HepG2 (cell line): ENCODE measurements at regions not wholly inside any gene's neighbourhood (a gene's known extent, or its start where the extent isn't known, plus 50 kb on each side); places are given as distances from the start of the nearest gene placed in this dataset.

ENCODE experiments used
- ATAC-seq: fragments of 200-7000 bp; cut with Tn5 transposase; 3 replicates; pipeline ENCODE4 v1.9.1; 2020; ENCODE audit warnings: mild to moderate bottlenecking, moderate library complexity
- BruUV-seq: library from RNA; stranded (reverse); fragments of 400-500 nt; replicated peaks from 2 replicates; lab custom pipeline; 2021; lab: Mats Ljungman, UMichigan
- CTCF ChIA-PET: fragments of 300-600 bp; formaldehyde crosslinking; extraction: SDS; loops from one replicate; lab custom pipeline; 2021; ENCODE audit warnings: low total read pairs, inconsistent platforms, low intra/inter-chr PET ratio; lab: Yijun Ruan, JAX
- POLR2A ChIA-PET: fragments of 350-600 bp; sonication (Branson Sonifier 250); formaldehyde crosslinking; loops from one replicate; lab custom pipeline; 2020; ENCODE audit warnings: antibody characterized with exemption, inconsistent platforms; lab: Yijun Ruan, JAX
- DNase-seq: peaks from one replicate; pipeline ENCODE4 v3.0.0-alpha.2; 2015; ENCODE audit warnings: low spot score
- FAIRE-seq: peaks from 3 replicates; lab custom pipeline; 2011; peaks lifted over from hg19 to GRCh38; lab: Jason Lieb, UNC
- H2AFZ ChIP-seq: one replicate; pipeline ENCODE4 v1.6.1; 2011; ENCODE audit warnings: low read length, inconsistent platforms
- H3K27ac ChIP-seq: fragments of 300-600 bp; 3 replicates; pipeline ENCODE4 v1.8.0; 2011; ENCODE audit warnings: mixed run types, mild to moderate bottlenecking, mixed read lengths, low read length, inconsistent platforms; ENCODE audit not compliant: insufficient read depth; ENCODE audit errors: extremely low read length
- H3K27me3 ChIP-seq, 2 experiments: fragments of 200-600 bp in 1 of 2; 2 replicates in 1 of 2; 3 replicates in 1 of 2; pipeline versions ENCODE4 v1.6.0 to v1.8.0; 2011; ENCODE audit warnings: low read length in 2 of 2, mild to moderate bottlenecking in 2 of 2, moderate library complexity in 2 of 2, inconsistent platforms in 1 of 2; ENCODE audit not compliant: insufficient read depth in 2 of 2, control insufficient read depth in 1 of 2
- H3K36me3 ChIP-seq, 2 experiments: fragments of 200-600 bp in 1 of 2; replicated peaks in 1 of 2; 2 replicates in 1 of 2; 3 replicates in 1 of 2; pipeline versions ENCODE4 v1.5.1 to v1.8.0; 2011; ENCODE audit warnings: low read length in 2 of 2, inconsistent platforms in 1 of 2; ENCODE audit not compliant: insufficient read depth in 2 of 2, control insufficient read depth in 1 of 2
- H3K4me1 ChIP-seq: 2 replicates; pipeline ENCODE4 v1.5.1; 2012; ENCODE audit warnings: low read length, inconsistent platforms; ENCODE audit not compliant: insufficient read depth
- H3K4me2 ChIP-seq: 2 replicates; pipeline ENCODE4 v1.6.0; 2011; ENCODE audit warnings: low read depth, low read length, inconsistent platforms
- H3K4me3 ChIP-seq, 3 experiments: fragments of 200-600 bp in 1 of 3; sonication (generic), shearing (Covaris generic) in 1 of 3; replicated peaks in 1 of 3; 2 replicates each; pipeline ENCODE4 v1.5.1; 2011 to 2016; ENCODE audit warnings: low read length in 3 of 3, inconsistent platforms in 2 of 3, low read depth in 2 of 3, mild to moderate bottlenecking in 2 of 3, control low read depth in 1 of 3, mixed read lengths in 1 of 3; ENCODE audit not compliant: insufficient read depth in 1 of 3
- H3K79me2 ChIP-seq: one replicate; pipeline ENCODE4 v1.6.1; 2011; ENCODE audit warnings: low read length, inconsistent platforms; ENCODE audit not compliant: insufficient read depth
- H3K9ac ChIP-seq: 2 replicates; pipeline ENCODE4 v1.6.0; 2011; ENCODE audit warnings: mild to moderate bottlenecking, low read depth, low read length, inconsistent platforms; ENCODE audit not compliant: insufficient read depth
- H3K9me3 ChIP-seq: 2 replicates; pipeline ENCODE4 v1.5.1; 2012; ENCODE audit warnings: mild to moderate bottlenecking, low read length
- H4K20me1 ChIP-seq: 2 replicates; pipeline ENCODE4 v1.6.0; 2011; ENCODE audit warnings: inconsistent platforms, mild to moderate bottlenecking, low read length, moderate library complexity; ENCODE audit not compliant: insufficient read depth
- CCAR2 ChIP-seq: fragments of 200-400 bp; formaldehyde crosslinking; optimal IDR thresholded peaks from 2 replicates; pipeline ENCODE3; 2018; ENCODE audit warnings: low read depth, mild to moderate bottlenecking, low read length, moderate library complexity
- FOXC1 ChIP-seq: sonication (generic); formaldehyde crosslinking; IDR thresholded peaks from 2 replicates; pipeline ENCODE4 v1.8.0; 2022; ENCODE audit warnings: mild to moderate bottlenecking, missing genetic modification reagents, borderline replicate concordance
- KDM1A ChIP-seq: IDR thresholded peaks from 2 replicates; pipeline ENCODE4 v1.6.1; 2016; ENCODE audit warnings: missing compliant biosample characterization
- SALL2 ChIP-seq: sonication (generic); formaldehyde crosslinking; IDR thresholded peaks from 2 replicates; pipeline ENCODE4 v1.8.1; 2023; ENCODE audit warnings: mild to moderate bottlenecking, missing genetic modification reagents, inconsistent platforms
- ZFP36L1 ChIP-seq: sonication (generic); formaldehyde crosslinking; IDR thresholded peaks from 2 replicates; pipeline ENCODE4 v1.8.0; 2022; ENCODE audit warnings: mild to moderate bottlenecking, missing genetic modification reagents, moderate library complexity
- ZNF160 ChIP-seq: sonication (generic); formaldehyde crosslinking; IDR thresholded peaks from 2 replicates; pipeline ENCODE4 v1.8.0; 2022; ENCODE audit warnings: mild to moderate bottlenecking, inconsistent platforms, missing genetic modification reagents
- ZNF230 ChIP-seq: sonication (generic); formaldehyde crosslinking; IDR thresholded peaks from 2 replicates; pipeline ENCODE4 v1.4.0; 2020; ENCODE audit warnings: mild to moderate bottlenecking, missing genetic modification reagents
- ZNF263 ChIP-seq: sonication (generic); formaldehyde crosslinking; IDR thresholded peaks from 2 replicates; pipeline ENCODE4 v1.4.0; 2020; ENCODE audit warnings: missing genetic modification reagents
- ZNF572 ChIP-seq: sonication (generic); formaldehyde crosslinking; IDR thresholded peaks from 2 replicates; pipeline ENCODE4 v1.5.1; 2020; ENCODE audit warnings: mild to moderate bottlenecking, missing genetic modification reagents
- ZNF761 ChIP-seq: sonication (generic); formaldehyde crosslinking; conservative IDR thresholded peaks from 2 replicates; pipeline ENCODE4 v1.4.0; 2020; ENCODE audit warnings: mild to moderate bottlenecking, missing genetic modification reagents
- WGBS: methylation state at CpG from one replicate; pipeline ENCODE4 v1.1.6; 2017; ENCODE audit warnings: low lambda C conversion rate; 5-methylcytosine and 5-hydroxymethylcytosine counted together
- in situ Hi-C: cut with HindIII; loops from 2 replicates; pipeline ENCODE4 v1.10.0; 2017; ENCODE audit warnings: low pct_unique_long_range_greater_than_20kb; ENCODE audit not compliant: extremely low pct_ligation_motif_present
- intact Hi-C: fragments of 100-400 bp; cut with micrococcal nuclease; formaldehyde crosslinking; loops from one replicate; pipeline ENCODE4 v1.10.0; 2022; ENCODE audit not compliant: unreplicated experiment
- TF ChIP-seq, protein P1 (sequence below): sonication (generic); formaldehyde crosslinking; conservative IDR thresholded peaks from 2 replicates; pipeline ENCODE4 v1.8.0; 2022; ENCODE audit warnings: missing genetic modification reagents
- TF ChIP-seq, protein P2 (sequence below): sonication (generic); formaldehyde crosslinking; IDR thresholded peaks from 2 replicates; pipeline ENCODE4 v1.4.0; 2020; ENCODE audit warnings: missing genetic modification reagents, mild to moderate bottlenecking, borderline replicate concordance
- TF ChIP-seq, protein P3 (sequence below): sonication (generic); formaldehyde crosslinking; IDR thresholded peaks from 2 replicates; pipeline ENCODE4 v1.8.1; 2023; ENCODE audit warnings: mild to moderate bottlenecking, inconsistent platforms, moderate library complexity, missing genetic modification reagents, borderline replicate concordance
- TF ChIP-seq, protein P4 (sequence below): sonication (generic); formaldehyde crosslinking; IDR thresholded peaks from 2 replicates; pipeline ENCODE4 v1.9.0; 2022; ENCODE audit warnings: missing genetic modification reagents, mild to moderate bottlenecking, borderline replicate concordance
- TF ChIP-seq, protein P5 (sequence below): IDR thresholded peaks from 2 replicates; pipeline ENCODE4 v1.6.1; 2016; ENCODE audit warnings: missing compliant biosample characterization, missing genetic modification reagents, borderline replicate concordance

DNA sequence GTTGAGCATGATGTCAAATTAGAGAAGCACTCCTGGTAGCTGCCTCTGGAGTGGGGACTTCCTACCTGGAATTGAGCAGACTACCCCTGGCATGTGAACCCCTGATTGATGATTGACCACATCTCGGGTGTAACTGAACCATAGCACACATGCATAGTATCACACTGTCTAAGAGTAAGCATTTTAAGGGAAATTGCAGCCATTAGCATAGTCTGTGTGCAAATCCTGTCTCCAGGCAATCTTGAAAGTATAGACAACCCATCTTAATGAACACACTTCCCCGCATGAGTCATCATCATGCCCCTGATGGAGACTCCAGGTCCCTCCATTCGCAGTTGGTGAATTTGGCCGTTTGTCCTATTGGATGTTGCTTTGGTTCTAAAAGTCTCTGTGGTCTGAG, 131.3 kb downstream of the C11orf91 start:
- BruUV-seq = no TSS peak
- Histone ChIP-seq H3K79me2 (no peaks in the 10 kb centered on the region), H3K4me1 (no peaks in the 10 kb centered on the region), H3K9ac (no peak overlapping the region), H4K20me1 (no peaks in the 10 kb centered on the region), H3K4me2 (no peak overlapping the region), H3K27ac (no peak overlapping the region), H3K27me3 (peaks cover 1 to 29% of the 10 kb centered on the region in 2 experiments; a peak in 3 of 5 replicates), H3K36me3 (no peaks in the 10 kb centered on the region), H3K9me3 (no peaks in the 10 kb centered on the region), H3K4me3 (no peak overlapping the region), H2AFZ (no peak overlapping the region)
- ChIA-PET POLR2A (no interaction called here), CTCF (no interaction called here)
- FAIRE-seq = no peak
- DNase-seq = no peak
- in situ Hi-C loops (no loop called here), intact Hi-C loops (no loop called here)
- WGBS = 13% methylated on average over 4 of the region's 4 CpGs
- no peak for ATAC-seq
- no peak for TF ChIP-seq KDM1A (CRISPR knock-in tag)
- TF ChIP-seq, protein P1, sequence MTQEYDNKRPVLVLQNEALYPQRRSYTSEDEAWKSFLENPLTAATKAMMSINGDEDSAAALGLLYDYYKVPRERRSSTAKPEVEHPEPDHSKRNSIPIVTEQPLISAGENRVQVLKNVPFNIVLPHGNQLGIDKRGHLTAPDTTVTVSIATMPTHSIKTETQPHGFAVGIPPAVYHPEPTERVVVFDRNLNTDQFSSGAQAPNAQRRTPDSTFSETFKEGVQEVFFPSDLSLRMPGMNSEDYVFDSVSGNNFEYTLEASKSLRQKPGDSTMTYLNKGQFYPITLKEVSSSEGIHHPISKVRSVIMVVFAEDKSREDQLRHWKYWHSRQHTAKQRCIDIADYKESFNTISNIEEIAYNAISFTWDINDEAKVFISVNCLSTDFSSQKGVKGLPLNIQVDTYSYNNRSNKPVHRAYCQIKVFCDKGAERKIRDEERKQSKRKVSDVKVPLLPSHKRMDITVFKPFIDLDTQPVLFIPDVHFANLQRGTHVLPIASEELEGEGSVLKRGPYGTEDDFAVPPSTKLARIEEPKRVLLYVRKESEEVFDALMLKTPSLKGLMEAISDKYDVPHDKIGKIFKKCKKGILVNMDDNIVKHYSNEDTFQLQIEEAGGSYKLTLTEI (CRISPR knock-in tag) = no peak
- no peak for TF ChIP-seq ZNF572 (CRISPR knock-in tag)
- TF ChIP-seq ZFP36L1 = no peak
- TF ChIP-seq SALL2 (CRISPR knock-in tag) = no peak
- no peak for TF ChIP-seq ZNF263 (CRISPR knock-in tag)
- TF ChIP-seq ZNF230 = no peak
- no peak for TF ChIP-seq ZNF761
- TF ChIP-seq, protein P2, sequence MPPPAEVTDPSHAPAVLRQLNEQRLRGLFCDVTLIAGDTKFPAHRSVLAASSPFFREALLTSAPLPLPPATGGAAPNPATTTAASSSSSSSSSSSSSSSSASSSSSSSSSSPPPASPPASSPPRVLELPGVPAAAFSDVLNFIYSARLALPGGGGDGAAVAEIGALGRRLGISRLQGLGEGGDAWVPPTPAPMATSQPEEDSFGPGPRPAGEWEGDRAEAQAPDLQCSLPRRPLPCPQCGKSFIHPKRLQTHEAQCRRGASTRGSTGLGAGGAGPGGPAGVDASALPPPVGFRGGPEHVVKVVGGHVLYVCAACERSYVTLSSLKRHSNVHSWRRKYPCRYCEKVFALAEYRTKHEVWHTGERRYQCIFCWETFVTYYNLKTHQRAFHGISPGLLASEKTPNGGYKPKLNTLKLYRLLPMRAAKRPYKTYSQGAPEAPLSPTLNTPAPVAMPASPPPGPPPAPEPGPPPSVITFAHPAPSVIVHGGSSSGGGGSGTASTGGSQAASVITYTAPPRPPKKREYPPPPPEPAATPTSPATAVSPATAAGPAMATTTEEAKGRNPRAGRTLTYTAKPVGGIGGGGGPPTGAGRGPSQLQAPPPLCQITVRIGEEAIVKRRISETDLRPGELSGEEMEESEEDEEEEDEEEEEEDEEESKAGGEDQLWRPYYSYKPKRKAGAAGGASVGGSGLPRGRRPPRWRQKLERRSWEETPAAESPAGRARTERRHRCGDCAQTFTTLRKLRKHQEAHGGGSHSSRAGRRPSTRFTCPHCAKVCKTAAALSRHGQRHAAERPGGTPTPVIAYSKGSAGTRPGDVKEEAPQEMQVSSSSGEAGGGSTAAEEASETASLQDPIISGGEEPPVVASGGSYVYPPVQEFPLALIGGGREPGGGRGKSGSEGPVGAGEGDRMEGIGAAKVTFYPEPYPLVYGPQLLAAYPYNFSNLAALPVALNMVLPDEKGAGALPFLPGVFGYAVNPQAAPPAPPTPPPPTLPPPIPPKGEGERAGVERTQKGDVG (CRISPR knock-in tag) = no peak
- TF ChIP-seq, protein P3, sequence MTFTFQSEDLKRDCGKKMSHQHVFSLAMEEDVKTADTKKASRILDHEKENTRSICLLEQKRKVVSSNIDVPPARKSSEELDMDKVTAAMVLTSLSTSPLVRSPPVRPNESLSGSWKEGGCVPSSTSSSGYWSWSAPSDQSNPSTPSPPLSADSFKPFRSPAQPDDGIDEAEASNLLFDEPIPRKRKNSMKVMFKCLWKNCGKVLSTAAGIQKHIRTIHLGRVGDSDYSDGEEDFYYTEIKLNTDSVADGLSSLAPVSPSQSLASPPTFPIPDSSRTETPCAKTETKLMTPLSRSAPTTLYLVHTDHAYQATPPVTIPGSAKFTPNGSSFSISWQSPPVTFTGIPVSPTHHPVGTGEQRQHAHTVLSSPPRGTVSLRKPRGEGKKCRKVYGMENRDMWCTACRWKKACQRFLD = no peak
- TF ChIP-seq, protein P4, sequence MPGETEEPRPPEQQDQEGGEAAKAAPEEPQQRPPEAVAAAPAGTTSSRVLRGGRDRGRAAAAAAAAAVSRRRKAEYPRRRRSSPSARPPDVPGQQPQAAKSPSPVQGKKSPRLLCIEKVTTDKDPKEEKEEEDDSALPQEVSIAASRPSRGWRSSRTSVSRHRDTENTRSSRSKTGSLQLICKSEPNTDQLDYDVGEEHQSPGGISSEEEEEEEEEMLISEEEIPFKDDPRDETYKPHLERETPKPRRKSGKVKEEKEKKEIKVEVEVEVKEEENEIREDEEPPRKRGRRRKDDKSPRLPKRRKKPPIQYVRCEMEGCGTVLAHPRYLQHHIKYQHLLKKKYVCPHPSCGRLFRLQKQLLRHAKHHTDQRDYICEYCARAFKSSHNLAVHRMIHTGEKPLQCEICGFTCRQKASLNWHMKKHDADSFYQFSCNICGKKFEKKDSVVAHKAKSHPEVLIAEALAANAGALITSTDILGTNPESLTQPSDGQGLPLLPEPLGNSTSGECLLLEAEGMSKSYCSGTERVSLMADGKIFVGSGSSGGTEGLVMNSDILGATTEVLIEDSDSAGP (CRISPR knock-in tag) = no peak
- TF ChIP-seq CCAR2 = no peak
- TF ChIP-seq, protein P5, sequence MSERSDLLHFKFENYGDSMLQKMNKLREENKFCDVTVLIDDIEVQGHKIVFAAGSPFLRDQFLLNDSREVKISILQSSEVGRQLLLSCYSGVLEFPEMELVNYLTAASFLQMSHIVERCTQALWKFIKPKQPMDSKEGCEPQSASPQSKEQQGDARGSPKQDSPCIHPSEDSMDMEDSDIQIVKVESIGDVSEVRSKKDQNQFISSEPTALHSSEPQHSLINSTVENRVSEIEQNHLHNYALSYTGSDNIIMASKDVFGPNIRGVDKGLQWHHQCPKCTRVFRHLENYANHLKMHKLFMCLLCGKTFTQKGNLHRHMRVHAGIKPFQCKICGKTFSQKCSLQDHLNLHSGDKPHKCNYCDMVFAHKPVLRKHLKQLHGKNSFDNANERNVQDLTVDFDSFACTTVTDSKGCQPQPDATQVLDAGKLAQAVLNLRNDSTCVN (CRISPR knock-in tag) = no peak
- TF ChIP-seq ZNF160 (CRISPR knock-in tag) = no peak
- no peak for TF ChIP-seq FOXC1 (CRISPR knock-in tag)
